GM12864 (cell line): ENCODE measurements at regions not wholly inside any gene's neighbourhood (a gene's known extent, or its start where the extent isn't known, plus 50 kb on each side); places are given as distances from the start of the nearest gene placed in this dataset.
"Not testable (repeated sequence)": the region's sequence is repeated elsewhere in the genome, so short reads cannot be mapped to it uniquely, and the experiment has no call there.

Experiments
- DNase-seq: peaks from one replicate; pipeline ENCODE4 v3.0.0-alpha.2; 2011; ENCODE audit warnings: low read depth
- H3K4me3 ChIP-seq: 2 replicates; pipeline ENCODE4 v1.5.1; 2011; ENCODE audit warnings: mild to moderate bottlenecking, low read depth, low read length, control low read depth
- CTCF ChIP-seq: IDR thresholded peaks from 2 replicates; pipeline ENCODE4 v1.5.1; 2011; ENCODE audit warnings: low read depth, mild to moderate bottlenecking, moderate library complexity, low read length, control low read depth, inconsistent platforms; ENCODE audit errors: missing control alignments

- TF ChIP-seq CTCF, result no peak
- DNase-seq, result no peak
- H3K4me3 ChIP-seq, result no peak overlapping the region
Observed at GRCh38 chr16:48680881-48681280, 70.9 kb upstream of the N4BP1 start.

GRCh38 chr16:48676836-48677235, 66.9 kb upstream of the N4BP1 start:
- DNase-seq, result no peak
- TF ChIP-seq CTCF, result no peak
- H3K4me3 ChIP-seq, result no peak overlapping the region

- not testable (repeated sequence) for DNase-seq, H3K4me3 ChIP-seq
Observed at GRCh38 chr16:48668184-48668583, 58.2 kb upstream of the N4BP1 start.

GRCh38 chr16:48659940-48660339, 50.0 kb upstream of the N4BP1 start:
- DNase-seq, result no peak
- TF ChIP-seq CTCF, result no peak
- no peak overlapping the region for H3K4me3 ChIP-seq
